IMR-90 (cell line): ENCODE measurements at regions not wholly inside any gene's neighbourhood (a gene's known extent, or its start where the extent isn't known, plus 50 kb on each side); places are given as distances from the start of the nearest gene placed in this dataset.

Source experiments
- ATAC-seq: fragments of 200-7000 bp; cut with Tn5 transposase; 2 replicates; pipeline ENCODE4 v1.9.1; 2020; ENCODE audit warnings: low read depth, mild to moderate bottlenecking, moderate library complexity
- BruUV-seq: library from RNA; stranded (reverse); fragments of 400-500 nt; replicated peaks from 2 replicates; lab custom pipeline; 2021; lab: Mats Ljungman, UMichigan
- CTCF ChIA-PET: fragments of 300-600 bp; formaldehyde crosslinking; extraction: SDS; loops from one replicate; lab custom pipeline; 2021; ENCODE audit warnings: antibody characterized with exemption; lab: Yijun Ruan, JAX
- POLR2A ChIA-PET: fragments of 300-600 bp; sonication (Branson Sonifier 250); formaldehyde crosslinking; loops from one replicate; lab custom pipeline; 2022; ENCODE audit warnings: antibody characterized with exemption; ENCODE audit not compliant: unreplicated experiment; lab: Charles Lee
- DNase-seq: peaks from one replicate; pipeline ENCODE4 v3.0.0; 2013
- H2AFZ ChIP-seq: replicated peaks from 2 replicates; pipeline ENCODE3; 2013; ENCODE audit warnings: low read length, mild to moderate bottlenecking; ENCODE audit not compliant: poor library complexity
- H2AK5ac ChIP-seq: 2 replicates; pipeline ENCODE4 v1.6.1; 2013; ENCODE audit warnings: low read depth, low read length, inconsistent platforms
- H2AK9ac ChIP-seq: replicated peaks from 2 replicates; pipeline ENCODE3; 2013; ENCODE audit warnings: mild to moderate bottlenecking, low read depth, low read length, moderate library complexity; ENCODE audit not compliant: poor library complexity
- H2BK120ac ChIP-seq: 2 replicates; pipeline ENCODE4 v1.6.1; 2013; ENCODE audit warnings: low read depth, low read length, inconsistent platforms
- H2BK15ac ChIP-seq: 3 replicates; pipeline ENCODE4 v1.6.1; 2013; ENCODE audit warnings: low read depth, low read length, inconsistent platforms
- H2BK20ac ChIP-seq: 2 replicates; pipeline ENCODE4 v1.6.1; 2013; ENCODE audit warnings: low read depth, mild to moderate bottlenecking, inconsistent platforms, low read length, moderate library complexity
- H2BK5ac ChIP-seq: 2 replicates; pipeline ENCODE4 v1.6.1; 2013; ENCODE audit warnings: mild to moderate bottlenecking, low read depth, low read length, inconsistent platforms; ENCODE audit not compliant: poor library complexity, severe bottlenecking
- H3K14ac ChIP-seq: replicated peaks from 2 replicates; pipeline ENCODE4 v1.6.1; 2013; ENCODE audit warnings: low read depth, low read length, inconsistent platforms
- H3K18ac ChIP-seq: 2 replicates; pipeline ENCODE4 v1.6.1; 2013; ENCODE audit warnings: low read depth, low read length, control low read depth
- H3K23ac ChIP-seq: 2 replicates; pipeline ENCODE4 v1.6.1; 2013; ENCODE audit warnings: low read depth, low read length, inconsistent platforms
- H3K27ac ChIP-seq: 2 replicates; pipeline ENCODE4 v1.5.1; 2013; ENCODE audit warnings: mild to moderate bottlenecking, control low read depth, low read length; ENCODE audit not compliant: insufficient read depth
- H3K27me3 ChIP-seq: 2 replicates; pipeline ENCODE4 v1.6.1; 2013; ENCODE audit warnings: low read length; ENCODE audit not compliant: control insufficient read depth, insufficient read depth
- H3K36me3 ChIP-seq: 2 replicates; pipeline ENCODE4 v1.6.1; 2013; ENCODE audit warnings: low read length, mixed read lengths; ENCODE audit not compliant: control insufficient read depth, insufficient read depth
- H3K4ac ChIP-seq: 2 replicates; pipeline ENCODE4 v1.6.1; 2013; ENCODE audit warnings: low read depth, low read length, inconsistent platforms
- H3K4me1 ChIP-seq: 2 replicates; pipeline ENCODE4 v1.6.1; 2013; ENCODE audit warnings: low read length, mixed read lengths; ENCODE audit not compliant: control insufficient read depth, insufficient read depth
- H3K4me2 ChIP-seq: 2 replicates; pipeline ENCODE4 v1.6.1; 2013; ENCODE audit warnings: low read depth, mild to moderate bottlenecking, control low read depth, low read length, moderate library complexity
- H3K4me3 ChIP-seq: 2 replicates; pipeline ENCODE4 v1.5.1; 2013; ENCODE audit warnings: low read depth, mild to moderate bottlenecking, control low read depth, low read length, moderate library complexity; ENCODE audit not compliant: insufficient read depth
- H3K56ac ChIP-seq: 2 replicates; pipeline ENCODE4 v1.6.1; 2013; ENCODE audit warnings: low read length, inconsistent platforms; ENCODE audit not compliant: insufficient read depth; ENCODE audit errors: extremely low read depth
- H3K79me1 ChIP-seq, 2 experiments: 2 replicates each; pipeline ENCODE4 v1.6.1; 2013; ENCODE audit warnings: low read length in 2 of 2, inconsistent platforms in 1 of 2, low read depth in 1 of 2
- H3K9ac ChIP-seq: 2 replicates; pipeline ENCODE4 v1.6.1; 2013; ENCODE audit warnings: low read depth, low read length, control low read depth
- H3K9me1 ChIP-seq: 2 replicates; pipeline ENCODE4 v1.6.1; 2013; ENCODE audit warnings: low read length, inconsistent platforms; ENCODE audit not compliant: insufficient read depth
- H3K9me3 ChIP-seq: 2 replicates; pipeline ENCODE4 v1.6.1; 2013; ENCODE audit warnings: low read length; ENCODE audit not compliant: control insufficient read depth, insufficient read depth
- H4K20me1 ChIP-seq: 2 replicates; pipeline ENCODE4 v1.6.1; 2013; ENCODE audit warnings: low read length, inconsistent platforms; ENCODE audit not compliant: insufficient read depth
- H4K5ac ChIP-seq: 2 replicates; pipeline ENCODE4 v1.6.1; 2013; ENCODE audit warnings: mild to moderate bottlenecking, low read depth, low read length, control low read depth
- H4K8ac ChIP-seq, 2 experiments: 2 replicates each; pipeline ENCODE4 v1.6.1; 2013; ENCODE audit warnings: low read depth in 2 of 2, low read length in 2 of 2, control low read depth in 1 of 2, inconsistent platforms in 1 of 2
- H4K91ac ChIP-seq: 2 replicates; pipeline ENCODE4 v1.6.1; 2013; ENCODE audit warnings: low read depth, low read length, inconsistent platforms; ENCODE audit not compliant: insufficient read depth
- CEBPB ChIP-seq: IDR thresholded peaks from 2 replicates; pipeline ENCODE4 v1.6.1; 2012; ENCODE audit warnings: low read depth, low read length, improper control_type of control experiment
- MAFK ChIP-seq: IDR thresholded peaks from 2 replicates; pipeline ENCODE4 v1.6.1; 2012; ENCODE audit warnings: low read depth, low read length, improper control_type of control experiment
- RAD21 ChIP-seq: IDR thresholded peaks from 2 replicates; pipeline ENCODE4 v1.6.1; 2012; ENCODE audit warnings: low read length, improper control_type of control experiment
- WGBS, 2 experiments: methylation state at CpG; one replicate each; pipeline versions ENCODE4 v1.1.5 to v1.1.7; 2013; ENCODE audit warnings: missing lambda C conversion rate in 2 of 2; ENCODE audit not compliant: insufficient read length in 1 of 2; ENCODE audit errors: extremely low coverage in 2 of 2; 5-methylcytosine and 5-hydroxymethylcytosine counted together
- dilution Hi-C: fragments of 300-500 bp; cut with HindIII; formaldehyde crosslinking; loops from one replicate; pipeline ENCODE4 v1.14.3; 2018; ENCODE audit warnings: low sequenced_read_pairs; ENCODE audit not compliant: unreplicated experiment
- in situ Hi-C: fragments of 300-500 bp; cut with MboI; formaldehyde crosslinking; loops from 3 replicates; pipeline ENCODE4 v1.14.3; 2019; ENCODE audit warnings: low sequenced_read_pairs, inconsistent platforms, mixed read lengths
- intact Hi-C: fragments of 100-400 bp; cut with micrococcal nuclease; formaldehyde crosslinking; loops from 2 replicates; pipeline ENCODE4 v1.10.0; 2022

- no peak for DNase-seq
- no peaks in the 10 kb centered on the region for H3K9me1 ChIP-seq
- no CpG with 5 or more reads among the region's 2 CpGs for WGBS, 2 experiments
Observed at GRCh38 chr1:71222668-71223067, 141.8 kb upstream of the ZRANB2 start.

More at GRCh38 chr1:71222668-71223067, 141.8 kb upstream of the ZRANB2 start:
- ChIA-PET CTCF (no interaction called here), POLR2A (no interaction called here)
- dilution Hi-C loops: no loop called here
- in situ Hi-C loops: no loop called here
- Histone ChIP-seq H3K18ac (no peak overlapping the region), H4K5ac (no peak overlapping the region), H4K8ac (no peak overlapping the region), H3K79me1 (no peaks in the 10 kb centered on the region), H2AK5ac (no peak overlapping the region), H2BK120ac (no peak overlapping the region), H4K20me1 (no peaks in the 10 kb centered on the region), H2AFZ (no peak overlapping the region), H3K4ac (no peak overlapping the region), H3K56ac (no peak overlapping the region), H2AK9ac (no peak overlapping the region), H3K9me3 (no peaks in the 10 kb centered on the region; the same call in 1 of the 2 replicates), H2BK20ac (no peak overlapping the region), H3K4me3 (no peak overlapping the region), H3K27me3 (no peaks in the 10 kb centered on the region), H3K4me1 (no peaks in the 10 kb centered on the region), H4K91ac (no peak overlapping the region), H3K36me3 (no peaks in the 10 kb centered on the region), H3K27ac (no peak overlapping the region), H2BK5ac (no peak overlapping the region), H3K4me2 (no peak overlapping the region), H3K23ac (no peak overlapping the region), H3K14ac (no peak overlapping the region), H2BK15ac (no peak overlapping the region), H3K9ac (no peak overlapping the region)
- intact Hi-C loops: no loop called here
- BruUV-seq: no TSS peak
- TF ChIP-seq RAD21 (no peak), MAFK (peak; percentile 47), CEBPB (no peak)
- no peak for ATAC-seq
